OCI-LY7 (cell line): ENCODE measurements at regions not wholly inside any gene's neighbourhood (a gene's known extent, or its start where the extent isn't known, plus 50 kb on each side); places are given as distances from the start of the nearest gene placed in this dataset.

Experiments
- BruUV-seq: library from RNA; stranded (reverse); fragments of 400-500 nt; replicated peaks from 2 replicates; lab custom pipeline; 2021; lab: Mats Ljungman, UMichigan
- CTCF ChIA-PET: fragments of 300-600 bp; sonication (Branson Sonifier 250); formaldehyde crosslinking; loops from one replicate; lab custom pipeline; 2022; ENCODE audit warnings: antibody characterized with exemption; ENCODE audit not compliant: unreplicated experiment; lab: Charles Lee
- POLR2A ChIA-PET: fragments of 300-600 bp; sonication (Branson Sonifier 250); formaldehyde crosslinking; loops from one replicate; lab custom pipeline; 2022; ENCODE audit warnings: antibody characterized with exemption; lab: Charles Lee
- DNase-seq: peaks from one replicate; pipeline ENCODE4 v3.0.0-alpha.2; 2015; ENCODE audit warnings: low spot score
- H2AFZ ChIP-seq: fragments of 200-600 bp; sonication (generic), shearing (Covaris generic); 2 replicates; pipeline ENCODE4 v1.6.1; 2014; ENCODE audit warnings: mild to moderate bottlenecking, antibody characterized with exemption, low read length, moderate library complexity
- H3K27ac ChIP-seq: fragments of 200-600 bp; sonication (generic); 2 replicates; pipeline ENCODE4 v1.5.1; 2014; ENCODE audit warnings: mixed run types, low read depth, mild to moderate bottlenecking, moderate library complexity, low read length, inconsistent platforms; ENCODE audit not compliant: poor library complexity, severe bottlenecking
- H3K36me3 ChIP-seq: fragments of 200-600 bp; sonication (generic); 2 replicates; pipeline ENCODE4 v1.6.1; 2014; ENCODE audit warnings: mild to moderate bottlenecking, antibody characterized with exemption, low read length, moderate library complexity, mixed read lengths; ENCODE audit not compliant: insufficient read depth
- H3K4me1 ChIP-seq: fragments of 200-600 bp; sonication (generic); 2 replicates; pipeline ENCODE4 v1.5.1; 2014; ENCODE audit warnings: mild to moderate bottlenecking, low read length; ENCODE audit not compliant: insufficient read depth, poor library complexity, severe bottlenecking
- H3K4me2 ChIP-seq: fragments of 200-600 bp; sonication (generic); 2 replicates; pipeline ENCODE4 v1.6.1; 2014; ENCODE audit warnings: mild to moderate bottlenecking, low read length
- H3K4me3 ChIP-seq: fragments of 200-600 bp; sonication (generic); 2 replicates; pipeline ENCODE4 v1.5.1; 2014; ENCODE audit warnings: mild to moderate bottlenecking, low read depth, low read length; ENCODE audit not compliant: poor library complexity, severe bottlenecking
- H3K79me2 ChIP-seq: fragments of 200-600 bp; sonication (generic); 2 replicates; pipeline ENCODE4 v1.6.1; 2016; ENCODE audit warnings: low read depth, mild to moderate bottlenecking, low read length, moderate library complexity, mixed read lengths; ENCODE audit not compliant: insufficient read depth
- H3K9me2 ChIP-seq: fragments of 200-600 bp; sonication (generic); 2 replicates; pipeline ENCODE4 v1.6.1; 2016; ENCODE audit warnings: mild to moderate bottlenecking, low read length, mixed read lengths; ENCODE audit not compliant: insufficient read depth
- H3K9me3 ChIP-seq: fragments of 200-600 bp; sonication (generic); 2 replicates; pipeline ENCODE4 v1.6.1; 2014; ENCODE audit warnings: mild to moderate bottlenecking, mixed run types, low read length, mixed read lengths
- H4K20me1 ChIP-seq: fragments of 200-600 bp; sonication (generic); 2 replicates; pipeline ENCODE4 v1.6.1; 2014; ENCODE audit warnings: mild to moderate bottlenecking, antibody characterized with exemption, low read length, moderate library complexity, mixed read lengths; ENCODE audit not compliant: insufficient read depth
- CTCF ChIP-seq: fragments of 200-600 bp; sonication (generic); conservative IDR thresholded peaks from 2 replicates; pipeline ENCODE4 v1.5.1; 2014; ENCODE audit warnings: mild to moderate bottlenecking, antibody characterized with exemption, low read length, moderate library complexity, mixed read lengths
- EZH2phosphoT487 ChIP-seq: fragments of 200-600 bp; sonication (generic); IDR thresholded peaks from 2 replicates; pipeline ENCODE4 v1.6.1; 2018; ENCODE audit warnings: low read depth, borderline replicate concordance, mild to moderate bottlenecking, mixed run types, antibody characterized with exemption, low read length, moderate library complexity, mixed read lengths
- intact Hi-C: fragments of 100-400 bp; cut with micrococcal nuclease; formaldehyde crosslinking; loops from one replicate; pipeline ENCODE4 v1.10.0; 2022; ENCODE audit not compliant: unreplicated experiment

GRCh38 chr2:123737371-123737770 is 287.7 kb upstream of the CNTNAP5 start:
- TF ChIP-seq EZH2phosphoT487 = no peak
- TF ChIP-seq CTCF = no peak
- Histone ChIP-seq H3K36me3 (no peaks in the 10 kb centered on the region), H3K4me1 (no peaks in the 10 kb centered on the region), H3K4me3 (no peak overlapping the region), H3K4me2 (no peak overlapping the region), H3K79me2 (no peaks in the 10 kb centered on the region), H3K27ac (no peak overlapping the region), H3K9me3 (no peaks in the 10 kb centered on the region), H2AFZ (no peak overlapping the region), H4K20me1 (no peaks in the 10 kb centered on the region), H3K9me2 (no peaks in the 10 kb centered on the region)
- no peak for DNase-seq
- BruUV-seq = no TSS peak
- CTCF ChIA-PET = no interaction called here
- POLR2A ChIA-PET = no interaction called here
- intact Hi-C loops = no loop called here

- Histone ChIP-seq H3K9me2 (no peaks in the 10 kb centered on the region), H3K9me3 (no peaks in the 10 kb centered on the region), H3K4me1 (no peaks in the 10 kb centered on the region), H3K36me3 (no peaks in the 10 kb centered on the region), H3K4me2 (no peak overlapping the region), H3K4me3 (no peak overlapping the region), H3K79me2 (no peaks in the 10 kb centered on the region), H2AFZ (no peak overlapping the region), H3K27ac (no peak overlapping the region), H4K20me1 (no peaks in the 10 kb centered on the region)
- ChIA-PET POLR2A (interaction anchor here (1.0 kb wide), 1 partner anchor 10 kb away, joined by 3 read pairs; no protein-coding TSS in a partner anchor), CTCF (no interaction called here)
- no peak for DNase-seq
- TF ChIP-seq CTCF (no peak), EZH2phosphoT487 (no peak)
- intact Hi-C loops = no loop called here
- BruUV-seq = no TSS peak
Observed at GRCh38 chr2:123738643-123739042, 286.4 kb upstream of the CNTNAP5 start.

GRCh38 chr2:123746006-123746405 is 279.1 kb upstream of the CNTNAP5 start:
- TF ChIP-seq CTCF = no peak
- no peak for TF ChIP-seq EZH2phosphoT487
- H3K4me1 ChIP-seq = no peaks in the 10 kb centered on the region
- CTCF ChIA-PET = no interaction called here
- no peaks in the 10 kb centered on the region for H3K9me3 ChIP-seq
- intact Hi-C loops = no loop called here
- no peaks in the 10 kb centered on the region for H3K36me3 ChIP-seq
- no peak for DNase-seq
- H3K9me2 ChIP-seq = no peaks in the 10 kb centered on the region
- POLR2A ChIA-PET = no interaction called here
- no peak overlapping the region for H3K4me2 ChIP-seq
- no peak overlapping the region for H3K4me3 ChIP-seq
- H3K27ac ChIP-seq = no peak overlapping the region
- no peaks in the 10 kb centered on the region for H3K79me2 ChIP-seq
- no TSS peak for BruUV-seq
- H2AFZ ChIP-seq = no peak overlapping the region
- H4K20me1 ChIP-seq = no peaks in the 10 kb centered on the region
